ENCODE measurements at regions not wholly inside any gene's neighbourhood (a gene's known extent, or its start where the extent isn't known, plus 50 kb on each side); places are given as distances from the start of the nearest gene placed in this dataset.

GRCh38 chr5:92370032-92370431 is 986.9 kb upstream of the ARRDC3 start:
- TF ChIP-seq CTCF (IDR thresholded peaks at IDR 0.05) (no peak), ZFX (IDR thresholded peaks at IDR 0.05; ENCODE audit: borderline replicate concordance) (no peak)
- H3K27ac ChIP-seq, result no peak overlapping the region

- TF ChIP-seq ZFX (IDR thresholded peaks at IDR 0.05; ENCODE audit: borderline replicate concordance), result no peak
- TF ChIP-seq CTCF (IDR thresholded peaks at IDR 0.05), result no peak
- no peak overlapping the region for H3K27ac ChIP-seq
These were observed 986.5 kb upstream of the ARRDC3 start for GRCh38 chr5:92369587-92369986.

- no peak overlapping the region for H3K27ac ChIP-seq
- TF ChIP-seq ZFX (IDR thresholded peaks at IDR 0.05; ENCODE audit: borderline replicate concordance) (no peak), CTCF (IDR thresholded peaks at IDR 0.05) (no peak)
These were observed 982.0 kb upstream of the ARRDC3 start for GRCh38 chr5:92364986-92365550.

- TF ChIP-seq ZFX (IDR thresholded peaks at IDR 0.05; ENCODE audit: borderline replicate concordance) (no peak), CTCF (IDR thresholded peaks at IDR 0.05) (no peak)
- H3K27ac ChIP-seq, result no peak overlapping the region
These were observed 970.3 kb upstream of the ARRDC3 start for GRCh38 chr5:92353107-92354030.

GRCh38 chr5:92337772-92338234 is 954.7 kb upstream of the ARRDC3 start:
- TF ChIP-seq ZFX (IDR thresholded peaks at IDR 0.05; ENCODE audit: borderline replicate concordance) (no peak), CTCF (IDR thresholded peaks at IDR 0.05) (no peak)
- H3K27ac ChIP-seq, result no peak overlapping the region

- TF ChIP-seq CTCF (IDR thresholded peaks at IDR 0.05), result no peak
- no peak for TF ChIP-seq ZFX (IDR thresholded peaks at IDR 0.05; ENCODE audit: borderline replicate concordance)
- H3K27ac ChIP-seq, result no peak overlapping the region
These were observed 948.9 kb upstream of the ARRDC3 start for GRCh38 chr5:92332039-92332438.

GRCh38 chr5:92330365-92330764 is 947.2 kb upstream of the ARRDC3 start:
- H3K27ac ChIP-seq, result no peak overlapping the region
- TF ChIP-seq ZFX (IDR thresholded peaks at IDR 0.05; ENCODE audit: borderline replicate concordance) (no peak), CTCF (IDR thresholded peaks at IDR 0.05) (no peak)
